Ovary (tissue), 7 donors: ENCODE measurements at regions not wholly inside any gene's neighbourhood (a gene's known extent, or its start where the extent isn't known, plus 50 kb on each side); places are given as distances from the start of the nearest gene placed in this dataset.

ENCODE experiments used
- DNase-seq, 5 donors: peaks; one replicate each; pipeline ENCODE4 v3.0.0-alpha.2; 2019 to 2020
- H3K27ac ChIP-seq, 2 donors: fragments of 200-600 bp; one replicate each; pipeline versions ENCODE4 v1.5.1 to v1.8.0; 2019 to 2022
- H3K27me3 ChIP-seq: fragments of 200-600 bp; one replicate; pipeline ENCODE4 v1.8.0; 2022
- H3K36me3 ChIP-seq: fragments of 200-600 bp; sonication (generic); one replicate; pipeline ENCODE4 v1.5.1; 2019
- H3K4me1 ChIP-seq: one replicate; pipeline ENCODE4 v1.8.1; 2013; ENCODE audit warnings: mild to moderate bottlenecking, moderate library complexity; ENCODE audit not compliant: insufficient read depth
- H3K4me3 ChIP-seq: fragments of 200-600 bp; sonication (generic); one replicate; pipeline ENCODE4 v1.5.1; 2017
- H3K9me3 ChIP-seq, 2 donors: fragments of 200-600 bp in 1 of 2; sonication (generic) in 1 of 2; one replicate each; pipeline versions ENCODE4 v1.5.1 to v1.8.1; 2013 to 2019; ENCODE audit warnings: mild to moderate bottlenecking in 1 of 2, moderate library complexity in 1 of 2
- EP300 ChIP-seq: sonication (generic); formaldehyde crosslinking; IDR thresholded peaks from one replicate; pipeline ENCODE4 v1.6.1; 2017; ENCODE audit warnings: antibody characterized with exemption
- POLR2A ChIP-seq: fragments of 450-650 bp; IDR thresholded peaks from one replicate; pipeline ENCODE4 v1.6.1; 2017; ENCODE audit warnings: antibody characterized with exemption, mild to moderate bottlenecking, moderate library complexity
- WGBS, 3 donors: extraction: QIAGEN DNeasy Blood & Tissue Kit in 1 of 3; methylation state at CpG; one replicate each; pipeline versions ENCODE4 v1.1.5 to v1.1.7; 2013 to 2017; 5-methylcytosine and 5-hydroxymethylcytosine counted together
- intact Hi-C, 4 donors: fragments of 100-400 bp; cut with DNase I; formaldehyde crosslinking; loops; one replicate each; pipeline versions ENCODE4 v1.11.0 to v1.15.1; 2022 to 2023
- TF ChIP-seq, protein P1 (sequence below), 3 donors: fragments of 450-650 bp in 2 of 3; fragments of 200-600 bp in 1 of 3; IDR thresholded peaks; one replicate each; pipeline versions ENCODE4 v1.5.1 to v1.8.0; 2016 to 2022; ENCODE audit warnings: antibody characterized with exemption in 3 of 3, mild to moderate bottlenecking in 1 of 3
- donor health status: DM: no; HTN: no; CAD: no; lungs with moderate emphysema.
- donor health status: DM: no; HTN: no; CAD: no.
- donor health status: Bipolar disorder and iron deficiency.
- donor health status: DM: no; HTN: no; CAD: no.
- donor health status: DM: yes; HTN: yes; CAD: no.

GRCh38 chr5:74951865-74952264 lies 85.7 kb upstream of the FAM169A start:
- H3K9me3 ChIP-seq = no peaks in the 10 kb centered on the region
- H3K36me3 ChIP-seq = no peaks in the 10 kb centered on the region
- H3K27ac ChIP-seq = no peak overlapping the region
- H3K27me3 ChIP-seq = no peaks in the 10 kb centered on the region
- DNase-seq = no peak
- no peak overlapping the region for H3K4me3 ChIP-seq
- TF ChIP-seq, protein P1, sequence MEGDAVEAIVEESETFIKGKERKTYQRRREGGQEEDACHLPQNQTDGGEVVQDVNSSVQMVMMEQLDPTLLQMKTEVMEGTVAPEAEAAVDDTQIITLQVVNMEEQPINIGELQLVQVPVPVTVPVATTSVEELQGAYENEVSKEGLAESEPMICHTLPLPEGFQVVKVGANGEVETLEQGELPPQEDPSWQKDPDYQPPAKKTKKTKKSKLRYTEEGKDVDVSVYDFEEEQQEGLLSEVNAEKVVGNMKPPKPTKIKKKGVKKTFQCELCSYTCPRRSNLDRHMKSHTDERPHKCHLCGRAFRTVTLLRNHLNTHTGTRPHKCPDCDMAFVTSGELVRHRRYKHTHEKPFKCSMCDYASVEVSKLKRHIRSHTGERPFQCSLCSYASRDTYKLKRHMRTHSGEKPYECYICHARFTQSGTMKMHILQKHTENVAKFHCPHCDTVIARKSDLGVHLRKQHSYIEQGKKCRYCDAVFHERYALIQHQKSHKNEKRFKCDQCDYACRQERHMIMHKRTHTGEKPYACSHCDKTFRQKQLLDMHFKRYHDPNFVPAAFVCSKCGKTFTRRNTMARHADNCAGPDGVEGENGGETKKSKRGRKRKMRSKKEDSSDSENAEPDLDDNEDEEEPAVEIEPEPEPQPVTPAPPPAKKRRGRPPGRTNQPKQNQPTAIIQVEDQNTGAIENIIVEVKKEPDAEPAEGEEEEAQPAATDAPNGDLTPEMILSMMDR (IDR thresholded peaks at IDR 0.05) = no peak
- TF ChIP-seq POLR2A (no peak), EP300 (no peak)
- intact Hi-C loops = no loop called here
- peaks cover 9% of the 10 kb centered on the region for H3K4me1 ChIP-seq

DNA sequence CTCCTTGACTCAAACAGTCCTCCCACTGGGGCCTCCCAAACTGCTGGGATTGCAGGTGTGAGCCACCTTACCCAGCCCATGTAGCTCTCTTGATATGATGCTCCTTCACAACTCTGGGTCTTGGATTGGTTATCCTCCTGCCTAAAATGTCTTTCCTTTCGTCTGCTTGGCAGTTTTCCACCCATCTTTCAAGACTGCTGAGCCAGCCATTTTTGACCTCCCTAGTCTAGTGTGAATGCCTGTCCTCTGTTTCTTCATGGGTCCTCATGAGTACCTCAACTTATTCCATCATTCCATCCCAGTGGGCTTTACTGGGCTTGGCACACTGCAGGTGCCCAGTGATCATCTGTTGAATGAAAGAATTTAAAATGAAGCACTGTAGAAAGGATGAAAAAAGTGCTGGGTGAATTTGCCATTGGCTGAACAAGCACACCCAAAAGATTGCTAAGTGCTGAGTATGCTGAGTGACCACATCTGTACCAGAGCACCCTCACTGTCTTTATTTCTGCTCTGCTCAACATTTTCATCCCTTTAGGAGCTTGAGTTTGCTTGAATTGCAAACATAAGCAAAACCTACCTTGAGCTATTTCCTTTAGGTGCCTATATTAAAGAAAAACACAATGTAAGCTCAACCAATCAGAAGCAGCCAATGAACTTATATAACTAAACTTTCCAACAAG lies 84.8 kb upstream of the FAM169A start:
- H3K4me1 ChIP-seq = peaks cover 9% of the 10 kb centered on the region
- intact Hi-C loops = no loop called here
- WGBS, 3 donors = 70 to 78% (median 74%) methylated on average over 1 of the region's 1 CpG
- TF ChIP-seq, protein P1 (IDR thresholded peaks at IDR 0.05) = no peak
- TF ChIP-seq POLR2A (no peak), EP300 (no peak)
- no peaks in the 10 kb centered on the region for H3K27me3 ChIP-seq
- no peak for DNase-seq
- no peak overlapping the region for H3K27ac ChIP-seq
- H3K36me3 ChIP-seq = no peaks in the 10 kb centered on the region
- H3K4me3 ChIP-seq = no peak overlapping the region
- H3K9me3 ChIP-seq = no peaks in the 10 kb centered on the region

- no peaks in the 10 kb centered on the region for H3K27me3 ChIP-seq
- no peak overlapping the region for H3K27ac ChIP-seq
- TF ChIP-seq EP300 = no peak
- no peak for TF ChIP-seq POLR2A
- TF ChIP-seq, protein P1 (IDR thresholded peaks at IDR 0.05) = no peak
- intact Hi-C loops = no loop called here
- H3K4me3 ChIP-seq = no peak overlapping the region
- WGBS, 3 donors = 80 to 86% (median 82%) methylated on average over 5 of the region's 5 CpGs
- H3K36me3 ChIP-seq = no peaks in the 10 kb centered on the region
- peaks cover 9% of the 10 kb centered on the region for H3K4me1 ChIP-seq
- H3K9me3 ChIP-seq = no peaks in the 10 kb centered on the region
- DNase-seq = no peak
Observed at GRCh38 chr5:74949976-74950375, 83.8 kb upstream of the FAM169A start.

- Histone ChIP-seq H3K27ac (no peak overlapping the region), H3K27me3 (no peaks in the 10 kb centered on the region), H3K4me3 (no peak overlapping the region), H3K36me3 (no peaks in the 10 kb centered on the region), H3K9me3 (no peaks in the 10 kb centered on the region), H3K4me1 (peaks cover 4% of the 10 kb centered on the region)
- no peak for DNase-seq
- TF ChIP-seq EP300 (no peak), POLR2A (no peak)
- TF ChIP-seq, protein P1 (IDR thresholded peaks at IDR 0.05) = no peak
- intact Hi-C loops = no loop called here
- WGBS, 3 donors = 28 to 37% (median 36%) methylated on average over 6 of the region's 6 CpGs
Observed at GRCh38 chr5:74948031-74948546, 81.9 kb upstream of the FAM169A start.
